IMR-90 (cell line): ENCODE measurements at regions not wholly inside any gene's neighbourhood (a gene's known extent, or its start where the extent isn't known, plus 50 kb on each side); places are given as distances from the start of the nearest gene placed in this dataset.

Experiments
- BHLHE40 ChIP-seq: fragments of 150-350 bp; IDR thresholded peaks from 2 replicates; pipeline ENCODE4 v1.6.1; 2016; ENCODE audit warnings: mild to moderate bottlenecking, low read depth, low read length
- CEBPB ChIP-seq: IDR thresholded peaks from 2 replicates; pipeline ENCODE4 v1.6.1; 2012; ENCODE audit warnings: low read depth, low read length, improper control_type of control experiment
- POLR2A ChIP-seq: IDR thresholded peaks from 2 replicates; pipeline ENCODE4 v1.6.1; 2012; ENCODE audit warnings: mild to moderate bottlenecking, low read depth, low read length
- RAD21 ChIP-seq: IDR thresholded peaks from 2 replicates; pipeline ENCODE4 v1.6.1; 2012; ENCODE audit warnings: low read length, improper control_type of control experiment
- RCOR1 ChIP-seq: IDR thresholded peaks from 2 replicates; pipeline ENCODE4 v1.6.1; 2012; ENCODE audit warnings: mild to moderate bottlenecking, low read length, improper control_type of control experiment; ENCODE audit not compliant: insufficient replicate concordance
- SMC3 ChIP-seq: fragments of 150-350 bp; IDR thresholded peaks from 2 replicates; pipeline ENCODE4 v1.6.1; 2016; ENCODE audit warnings: low read depth, mild to moderate bottlenecking, antibody characterized with exemption, low read length, moderate library complexity
- TF ChIP-seq, protein P1 (sequence below): conservative IDR thresholded peaks from 2 replicates; pipeline ENCODE4 v1.5.1; 2012; ENCODE audit warnings: mild to moderate bottlenecking, low read depth, low read length, improper control_type of control experiment
- TF ChIP-seq, protein P2 (sequence below): fragments of 150-350 bp; IDR thresholded peaks from 2 replicates; pipeline ENCODE4 v1.6.1; 2016; ENCODE audit warnings: low read depth, mild to moderate bottlenecking, low read length, moderate library complexity, borderline replicate concordance

DNA sequence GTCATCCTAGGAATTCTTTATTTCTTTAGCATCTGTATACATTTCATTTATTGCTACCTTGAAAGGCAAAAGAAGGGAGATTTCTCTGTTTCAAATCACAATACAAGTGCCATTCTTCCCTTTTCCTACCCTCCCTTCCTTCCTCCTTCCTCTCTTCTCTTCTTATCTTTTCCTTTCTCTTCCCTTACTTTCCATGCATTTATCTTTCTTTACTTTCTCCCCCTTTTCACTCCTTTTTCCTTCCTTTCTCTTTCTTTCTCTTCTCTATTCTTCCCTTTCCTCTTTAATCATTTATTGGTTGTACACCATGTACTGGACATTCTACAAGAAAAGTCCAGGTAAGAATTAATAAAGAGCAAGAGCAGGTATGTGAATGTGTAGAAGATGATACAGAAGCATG lies 251.0 kb upstream of the PEX5L start:
- no peak for TF ChIP-seq RAD21
- TF ChIP-seq, protein P1, sequence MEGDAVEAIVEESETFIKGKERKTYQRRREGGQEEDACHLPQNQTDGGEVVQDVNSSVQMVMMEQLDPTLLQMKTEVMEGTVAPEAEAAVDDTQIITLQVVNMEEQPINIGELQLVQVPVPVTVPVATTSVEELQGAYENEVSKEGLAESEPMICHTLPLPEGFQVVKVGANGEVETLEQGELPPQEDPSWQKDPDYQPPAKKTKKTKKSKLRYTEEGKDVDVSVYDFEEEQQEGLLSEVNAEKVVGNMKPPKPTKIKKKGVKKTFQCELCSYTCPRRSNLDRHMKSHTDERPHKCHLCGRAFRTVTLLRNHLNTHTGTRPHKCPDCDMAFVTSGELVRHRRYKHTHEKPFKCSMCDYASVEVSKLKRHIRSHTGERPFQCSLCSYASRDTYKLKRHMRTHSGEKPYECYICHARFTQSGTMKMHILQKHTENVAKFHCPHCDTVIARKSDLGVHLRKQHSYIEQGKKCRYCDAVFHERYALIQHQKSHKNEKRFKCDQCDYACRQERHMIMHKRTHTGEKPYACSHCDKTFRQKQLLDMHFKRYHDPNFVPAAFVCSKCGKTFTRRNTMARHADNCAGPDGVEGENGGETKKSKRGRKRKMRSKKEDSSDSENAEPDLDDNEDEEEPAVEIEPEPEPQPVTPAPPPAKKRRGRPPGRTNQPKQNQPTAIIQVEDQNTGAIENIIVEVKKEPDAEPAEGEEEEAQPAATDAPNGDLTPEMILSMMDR, result no peak
- no peak for TF ChIP-seq POLR2A
- TF ChIP-seq, protein P2, sequence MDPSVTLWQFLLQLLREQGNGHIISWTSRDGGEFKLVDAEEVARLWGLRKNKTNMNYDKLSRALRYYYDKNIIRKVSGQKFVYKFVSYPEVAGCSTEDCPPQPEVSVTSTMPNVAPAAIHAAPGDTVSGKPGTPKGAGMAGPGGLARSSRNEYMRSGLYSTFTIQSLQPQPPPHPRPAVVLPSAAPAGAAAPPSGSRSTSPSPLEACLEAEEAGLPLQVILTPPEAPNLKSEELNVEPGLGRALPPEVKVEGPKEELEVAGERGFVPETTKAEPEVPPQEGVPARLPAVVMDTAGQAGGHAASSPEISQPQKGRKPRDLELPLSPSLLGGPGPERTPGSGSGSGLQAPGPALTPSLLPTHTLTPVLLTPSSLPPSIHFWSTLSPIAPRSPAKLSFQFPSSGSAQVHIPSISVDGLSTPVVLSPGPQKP, result no peak
- no peak for TF ChIP-seq RCOR1
- TF ChIP-seq CEBPB, result no peak
- no peak for TF ChIP-seq SMC3
- TF ChIP-seq BHLHE40, result no peak
